Heart right ventricle (tissue), 16 donors: ENCODE measurements at regions not wholly inside any gene's neighbourhood (a gene's known extent, or its start where the extent isn't known, plus 50 kb on each side); places are given as distances from the start of the nearest gene placed in this dataset.
"Not testable (repeated sequence)": the region's sequence is repeated elsewhere in the genome, so short reads cannot be mapped to it uniquely, and the experiment has no call there.

Experiments used
- ATAC-seq, 8 donors: fragments of 200-7000 bp; cut with Tn5 transposase; one replicate each; pipeline ENCODE4 v1.9.1; 2020; ENCODE audit warnings: mild to moderate bottlenecking in 8 of 8, moderate library complexity in 8 of 8, moderate number of reproducible peaks in 1 of 8
- DNase-seq, 2 donors: peaks; one replicate each; pipeline ENCODE4 v3.0.0-alpha.2; 2020
- H3K27ac ChIP-seq, 10 donors: fragments of 200-600 bp; sonication (generic) in 2 of 10; one replicate each; pipeline versions ENCODE4 v1.5.0 to v1.8.0; 2020 to 2022; ENCODE audit warnings: mild to moderate bottlenecking in 3 of 10
- H3K27me3 ChIP-seq, 7 donors: fragments of 200-600 bp; one replicate each; pipeline ENCODE4 v1.8.0; 2021 to 2022; ENCODE audit warnings: mild to moderate bottlenecking in 2 of 7
- H3K36me3 ChIP-seq, 9 donors: fragments of 200-600 bp; sonication (generic) in 1 of 9; one replicate each; pipeline versions ENCODE4 v1.5.0 to v1.8.0; 2020 to 2022; ENCODE audit warnings: mild to moderate bottlenecking in 2 of 9
- H3K4me1 ChIP-seq, 9 donors: fragments of 200-600 bp; sonication (generic) in 1 of 9; one replicate each; pipeline versions ENCODE4 v1.5.0 to v1.8.0; 2020 to 2022; ENCODE audit warnings: mild to moderate bottlenecking in 4 of 9
- H3K4me3 ChIP-seq, 10 donors: fragments of 200-600 bp; sonication (generic) in 2 of 10; one replicate each; pipeline versions ENCODE4 v1.5.0 to v1.8.0; 2020 to 2022; ENCODE audit warnings: mild to moderate bottlenecking in 7 of 10, moderate library complexity in 2 of 10
- H3K9me3 ChIP-seq, 11 donors: fragments of 200-600 bp in 10 of 11; sonication (generic) in 2 of 11; one replicate each; pipeline versions ENCODE4 v1.5.0 to v1.8.0; 2013 to 2022; ENCODE audit warnings: mild to moderate bottlenecking in 2 of 11, control low read depth in 1 of 11, moderate library complexity in 1 of 11
- CTCF ChIP-seq, 9 donors: fragments of 200-600 bp; sonication (generic) in 2 of 9; IDR thresholded peaks; one replicate each; pipeline versions ENCODE4 v1.5.0 to v1.8.0; 2021 to 2022; ENCODE audit warnings: antibody characterized with exemption in 9 of 9, mild to moderate bottlenecking in 5 of 9, moderate library complexity in 1 of 9
- WGBS, 2 donors: extraction: QIAGEN DNeasy Blood & Tissue Kit; methylation state at CpG; one replicate each; pipeline ENCODE4 v1.1.7; 2013; ENCODE audit warnings: inconsistent platforms in 1 of 2; 5-methylcytosine and 5-hydroxymethylcytosine counted together
- intact Hi-C, 10 donors: fragments of 100-400 bp; cut with DNase I; formaldehyde crosslinking; loops; one replicate each; pipeline versions ENCODE4 v1.11.1 to v1.14.2; 2022
- donor health status: Arrhythmogenic right ventricular cardiomyopathy.
- donor health status: ischemic (EF 13 %, LVEDD 7.1; RV severe dilation, severe dysfunction).
- donor health status: healthy with polysubstance abuse.
- donor health status: DM: no; HTN: yes; CAD: no.
- donor health status: DM: no; HTN: no; CAD: no.
- donor health status: ischemic (EF 25% LVEDD 6.9; RV normal size, moderate dysfunction).
- donor health status: ischemic (EF 25% LVEDD 5.7; RV mildly dilated, moderate dysfunction).
- donor health status: healthy.
- donor health status: DM: yes; HTN: yes; CAD: no.
- donor health status: Ischemic cardiomyopathy.
- donor health status: ischemic (EF 35%, LVEDD 5.7; RV mildly dilated, moderate dysfunction).
- donor health status: nonischemic (EF 11% LVEDD 7.7; RV severe dilation, severe dysfunction).
- donor health status: DM: yes; HTN: yes; CAD: no.
- donor health status: PGD.
- donor health status: ischemic (EF 29% LVEDD 5.4; RV normal size, mild dysfunction).
- donor health status: nonischemic (EF 23%, LVEDD 6.1; RV moderate dilation, normal function).

- no peak for TF ChIP-seq CTCF (IDR thresholded peaks at IDR 0.05)
- 47 to 56% methylated on average over 7 of the region's 7 CpGs for WGBS, 2 donors
- no peaks in the 10 kb centered on the region for H3K36me3 ChIP-seq
- no peak for ATAC-seq
- peaks cover 0 to 44% (median 9%) of the 10 kb centered on the region in 7 donors for H3K27me3 ChIP-seq
- no peaks in the 10 kb centered on the region for H3K4me1 ChIP-seq
- H3K4me3 ChIP-seq, result no peak overlapping the region
- intact Hi-C loops, result no loop called here
- peaks cover 0 to 7% (median 0%) of the 10 kb centered on the region in 11 donors for H3K9me3 ChIP-seq
- H3K27ac ChIP-seq, result no peak overlapping the region
- DNase-seq, result no peak
Measured at GRCh38 chr14:106024983-106025604, 498.7 kb downstream of the TMEM121 start.

GRCh38 chr14:106026026-106026425, 499.6 kb downstream of the TMEM121 start:
- no peak for ATAC-seq

GRCh38 chr14:106027759-106028158, 501.4 kb downstream of the TMEM121 start:
- peaks cover 0 to 45% (median 14%) of the 10 kb centered on the region in 7 donors for H3K27me3 ChIP-seq
- H3K9me3 ChIP-seq, intact Hi-C loops, H3K27ac ChIP-seq, ATAC-seq, H3K4me1 ChIP-seq, H3K4me3 ChIP-seq, DNase-seq, H3K36me3 ChIP-seq: not testable (repeated sequence)
- 66 to 71% methylated on average over 6 of the region's 6 CpGs for WGBS, 2 donors

More at GRCh38 chr14:106026026-106026425, 499.6 kb downstream of the TMEM121 start:
- DNase-seq, result no peak
- Histone ChIP-seq H3K9me3 (peaks cover 0 to 7% (median 0%) of the 10 kb centered on the region in 11 donors), H3K4me3 (no peak overlapping the region), H3K4me1 (no peaks in the 10 kb centered on the region), H3K27ac (no peak overlapping the region), H3K27me3 (peaks cover 0 to 46% (median 9%) of the 10 kb centered on the region in 7 donors), H3K36me3 (no peaks in the 10 kb centered on the region)
- 40 to 48% methylated on average over 6 of the region's 6 CpGs for WGBS, 2 donors
- intact Hi-C loops, result no loop called here
- TF ChIP-seq CTCF (IDR thresholded peaks at IDR 0.05), result no peak

GRCh38 chr14:106029959-106030358, 503.6 kb downstream of the TMEM121 start:
- no peaks in the 10 kb centered on the region for H3K36me3 ChIP-seq
- ATAC-seq, result no peak
- peaks cover 0 to 63% (median 12%) of the 10 kb centered on the region in 7 donors for H3K27me3 ChIP-seq
- no peak for TF ChIP-seq CTCF (IDR thresholded peaks at IDR 0.05)
- no peaks in the 10 kb centered on the region for H3K9me3 ChIP-seq
- no peak overlapping the region for H3K4me3 ChIP-seq
- no peak for DNase-seq
- H3K27ac ChIP-seq, result no peak overlapping the region
- WGBS, 2 donors, result 59 to 82% methylated on average over 4 of the region's 4 CpGs
- H3K4me1 ChIP-seq, result no peaks in the 10 kb centered on the region
- intact Hi-C loops, result no loop called here

- Histone ChIP-seq H3K9me3 (no peaks in the 10 kb centered on the region), H3K4me1 (no peaks in the 10 kb centered on the region), H3K4me3 (no peak overlapping the region), H3K27ac (no peak overlapping the region), H3K36me3 (no peaks in the 10 kb centered on the region), H3K27me3 (peaks cover 0 to 70% (median 38%) of the 10 kb centered on the region in 7 donors)
- WGBS, 2 donors, result 77 to 80% methylated on average over 6 of the region's 6 CpGs
- no peak for DNase-seq
- TF ChIP-seq CTCF (IDR thresholded peaks at IDR 0.05), result no peak
- intact Hi-C loops, result no loop called here
- ATAC-seq, result no peak
Measured at GRCh38 chr14:106037380-106037779, 511.0 kb downstream of the TMEM121 start.
